ENCODE measurements at regions not wholly inside any gene's neighbourhood (a gene's known extent, or its start where the extent isn't known, plus 50 kb on each side); places are given as distances from the start of the nearest gene placed in this dataset.

- TF ChIP-seq ZNF549 (tag by site-specific recombination; IDR thresholded peaks at IDR 0.05) (no peak), RBAK (tag by site-specific recombination; IDR thresholded peaks at IDR 0.05) (no peak), ZNF302 (tag by site-specific recombination; IDR thresholded peaks at IDR 0.05; ENCODE audit: low read depth) (no peak), ZNF544 (tag by site-specific recombination; IDR thresholded peaks at IDR 0.05) (no peak), GLIS2 (tag by site-specific recombination; IDR thresholded peaks at IDR 0.05) (no peak)
These were observed 1313.0 kb upstream of the FAM98A start (continued) for GRCh38 chr2:34912084-34912483.

- ChIA-PET POLR2A (no interaction called here), CTCF (no interaction called here)
- H3K27ac ChIP-seq (ENCODE audit: extremely low read depth, low read depth, low read length) = no peak overlapping the region
- no peaks in the 10 kb centered on the region for H3K36me3 ChIP-seq (ENCODE audit: control insufficient read depth in 2 of 2, insufficient read depth in 1 of 2, low read length in 2 of 2)
- TF ChIP-seq ZNF585B (tag by site-specific recombination; IDR thresholded peaks at IDR 0.05) (no peak), ZNF10 (tag by site-specific recombination; IDR thresholded peaks at IDR 0.05) (no peak), ZSCAN4 (tag by site-specific recombination; IDR thresholded peaks at IDR 0.05) (no peak), ZNF664 (tag by site-specific recombination; IDR thresholded peaks at IDR 0.05) (no peak), ZFHX2 (tag by site-specific recombination; conservative IDR thresholded peaks at IDR 0.05) (no peak), ZNF670 (tag by site-specific recombination; IDR thresholded peaks at IDR 0.05; ENCODE audit: low read depth) (no peak), ZEB2 (tag by site-specific recombination; IDR thresholded peaks at IDR 0.05) (no peak), ZNF239 (tag by site-specific recombination; IDR thresholded peaks at IDR 0.05) (no peak), ZNF426 (tag by site-specific recombination; IDR thresholded peaks at IDR 0.05) (no peak), ZBTB17 (tag by site-specific recombination; IDR thresholded peaks at IDR 0.05) (no peak), HOXD13 (CRISPR knock-in tag; IDR thresholded peaks at IDR 0.05; ENCODE audit: borderline replicate concordance) (no peak), ZNF544 (tag by site-specific recombination; IDR thresholded peaks at IDR 0.05) (no peak), ZNF513 (tag by site-specific recombination; IDR thresholded peaks at IDR 0.05) (no peak), ZNF514 (tag by site-specific recombination; IDR thresholded peaks at IDR 0.05) (no peak), GLIS1 (tag by site-specific recombination; IDR thresholded peaks at IDR 0.05) (no peak)
- TF ChIP-seq, protein P1, sequence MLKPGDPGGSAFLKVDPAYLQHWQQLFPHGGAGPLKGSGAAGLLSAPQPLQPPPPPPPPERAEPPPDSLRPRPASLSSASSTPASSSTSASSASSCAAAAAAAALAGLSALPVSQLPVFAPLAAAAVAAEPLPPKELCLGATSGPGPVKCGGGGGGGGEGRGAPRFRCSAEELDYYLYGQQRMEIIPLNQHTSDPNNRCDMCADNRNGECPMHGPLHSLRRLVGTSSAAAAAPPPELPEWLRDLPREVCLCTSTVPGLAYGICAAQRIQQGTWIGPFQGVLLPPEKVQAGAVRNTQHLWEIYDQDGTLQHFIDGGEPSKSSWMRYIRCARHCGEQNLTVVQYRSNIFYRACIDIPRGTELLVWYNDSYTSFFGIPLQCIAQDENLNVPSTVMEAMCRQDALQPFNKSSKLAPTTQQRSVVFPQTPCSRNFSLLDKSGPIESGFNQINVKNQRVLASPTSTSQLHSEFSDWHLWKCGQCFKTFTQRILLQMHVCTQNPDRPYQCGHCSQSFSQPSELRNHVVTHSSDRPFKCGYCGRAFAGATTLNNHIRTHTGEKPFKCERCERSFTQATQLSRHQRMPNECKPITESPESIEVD (tag by site-specific recombination; IDR thresholded peaks at IDR 0.05) = no peak
- no peaks in the 10 kb centered on the region for H3K9me3 ChIP-seq (ENCODE audit: control insufficient read depth, insufficient read depth, low read depth, low read length)
- no peaks in the 10 kb centered on the region for H3K4me1 ChIP-seq (ENCODE audit: control insufficient read depth, insufficient read depth, low read length)
- no peak overlapping the region for H3K4me3 ChIP-seq (ENCODE audit: low read depth, low read length)
These were observed 1311.0 kb upstream of the FAM98A start for GRCh38 chr2:34909992-34910705.

GRCh38 chr2:34907812-34908211 is 1308.7 kb upstream of the FAM98A start:
- H3K9me3 ChIP-seq (ENCODE audit: control insufficient read depth, insufficient read depth, low read depth, low read length) = no peaks in the 10 kb centered on the region
- no peaks in the 10 kb centered on the region for H3K4me1 ChIP-seq (ENCODE audit: control insufficient read depth, insufficient read depth, low read length)
- no peak overlapping the region for H3K27ac ChIP-seq (ENCODE audit: extremely low read depth, low read depth, low read length)
- H3K36me3 ChIP-seq (ENCODE audit: control insufficient read depth in 2 of 2, insufficient read depth in 1 of 2, low read length in 2 of 2) = no peaks in the 10 kb centered on the region
- ChIA-PET CTCF (no interaction called here), POLR2A (no interaction called here)
- H3K4me3 ChIP-seq (ENCODE audit: low read depth, low read length) = no peak overlapping the region
- no peak for TF ChIP-seq ZNF341 (tag by site-specific recombination; IDR thresholded peaks at IDR 0.05; ENCODE audit: low read depth)
- TF ChIP-seq ZNF184 (tag by site-specific recombination; IDR thresholded peaks at IDR 0.05) = no peak
- no peak for TF ChIP-seq ZFP69B (tag by site-specific recombination; IDR thresholded peaks at IDR 0.05)
- no peak for TF ChIP-seq KLF17 (tag by site-specific recombination; IDR thresholded peaks at IDR 0.05)
- no peak for TF ChIP-seq ZNF2 (tag by site-specific recombination; IDR thresholded peaks at IDR 0.05)
- no peak for TF ChIP-seq ZNF211 (tag by site-specific recombination; IDR thresholded peaks at IDR 0.05; ENCODE audit: low read depth)
- TF ChIP-seq ZNF48 (tag by site-specific recombination; IDR thresholded peaks at IDR 0.05) = no peak
- no peak for TF ChIP-seq ZNF585B (tag by site-specific recombination; IDR thresholded peaks at IDR 0.05)
- no peak for TF ChIP-seq BCL6B (tag by site-specific recombination; IDR thresholded peaks at IDR 0.05)
- no peak for TF ChIP-seq ZNF776 (tag by site-specific recombination; IDR thresholded peaks at IDR 0.05; ENCODE audit: borderline replicate concordance)
- TF ChIP-seq ZBTB21 (tag by site-specific recombination; IDR thresholded peaks at IDR 0.05) = no peak

All from HEK293 (cell line).